ENCODE measurements at regions not wholly inside any gene's neighbourhood (a gene's known extent, or its start where the extent isn't known, plus 50 kb on each side); places are given as distances from the start of the nearest gene placed in this dataset.

- H3K27me3 Mint-ChIP-seq = no peaks in the 10 kb centered on the region
- H3K36me3 Mint-ChIP-seq = no peaks in the 10 kb centered on the region
- DNase-seq (ENCODE audit: low spot score in 2 of 2) (no peak), ATAC-seq (ENCODE audit: low read depth) (no peak)
- no peak overlapping the region for H3K4me3 Mint-ChIP-seq
- H3K9me3 Mint-ChIP-seq = peaks cover 3% of the 10 kb centered on the region
- H3K4me1 Mint-ChIP-seq = peaks cover 13% of the 10 kb centered on the region
- no peak overlapping the region for H3K27ac Mint-ChIP-seq
Observed at GRCh38 chr2:181356526-181357130, 100.6 kb upstream of the ITGA4 start.

GRCh38 chr2:181357979-181358378 lies 99.2 kb upstream of the ITGA4 start:
- no peaks in the 10 kb centered on the region for H3K27me3 Mint-ChIP-seq
- no peak overlapping the region for H3K4me3 Mint-ChIP-seq
- ATAC-seq (ENCODE audit: low read depth) (no peak), DNase-seq (ENCODE audit: low spot score in 2 of 2) (no peak)
- H3K9me3 Mint-ChIP-seq = no peaks in the 10 kb centered on the region
- no peak overlapping the region for H3K27ac Mint-ChIP-seq
- H3K36me3 Mint-ChIP-seq = no peaks in the 10 kb centered on the region
- H3K4me1 Mint-ChIP-seq = peaks cover 12% of the 10 kb centered on the region

DNA sequence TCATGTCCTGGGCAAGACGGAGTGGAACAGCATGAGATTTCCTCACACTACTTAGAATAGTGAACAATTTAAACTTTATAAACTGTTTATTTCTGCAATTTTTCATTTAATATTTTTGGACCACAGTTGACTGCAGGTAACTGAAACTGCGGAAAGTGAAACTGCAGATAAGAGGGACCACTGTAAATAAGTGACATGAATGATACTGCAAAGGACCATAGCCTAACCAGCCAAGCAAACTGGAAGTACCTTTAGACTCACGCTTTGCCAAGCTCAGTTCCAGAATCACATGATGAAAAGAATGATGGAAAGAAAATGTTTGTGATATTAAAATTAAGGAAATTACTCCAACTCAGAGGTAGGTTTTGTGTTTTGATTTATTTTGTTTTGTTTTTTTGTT lies 94.6 kb upstream of the ITGA4 start:
- Mint-ChIP-seq H3K36me3 (no peaks in the 10 kb centered on the region), H3K27ac (no peak overlapping the region), H3K4me3 (no peak overlapping the region), H3K9me3 (no peaks in the 10 kb centered on the region), H3K4me1 (peaks cover 10% of the 10 kb centered on the region), H3K27me3 (no peaks in the 10 kb centered on the region)
- no peak for DNase-seq (ENCODE audit: low spot score in 2 of 2)
- no peak for ATAC-seq (ENCODE audit: low read depth)

DNA sequence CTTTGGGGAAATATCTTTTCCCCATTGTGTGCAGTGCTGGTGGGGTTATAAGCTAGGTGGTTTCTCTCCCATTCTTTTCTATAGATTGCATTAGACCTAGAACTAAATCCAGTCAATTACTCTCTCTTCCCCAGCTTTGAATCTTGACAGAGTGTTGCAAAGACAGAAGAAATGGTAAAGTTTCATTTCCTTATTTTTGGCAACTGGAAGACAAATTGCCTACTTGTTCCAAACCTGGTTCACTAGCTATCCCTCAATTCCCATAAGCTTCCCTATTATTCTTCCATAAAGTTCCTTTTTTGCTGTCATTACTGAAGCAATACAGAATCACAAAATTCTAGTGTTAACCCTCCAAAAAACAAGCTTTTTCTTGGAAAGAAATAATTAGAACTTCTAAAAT lies 94.0 kb upstream of the ITGA4 start:
- no peaks in the 10 kb centered on the region for H3K27me3 Mint-ChIP-seq
- no peaks in the 10 kb centered on the region for H3K36me3 Mint-ChIP-seq
- DNase-seq (ENCODE audit: low spot score in 2 of 2) = no peak
- H3K4me1 Mint-ChIP-seq = peaks cover 10% of the 10 kb centered on the region
- no peaks in the 10 kb centered on the region for H3K9me3 Mint-ChIP-seq
- peak; percentile 49 for ATAC-seq (ENCODE audit: low read depth)
- no peak overlapping the region for H3K27ac Mint-ChIP-seq
- no peak overlapping the region for H3K4me3 Mint-ChIP-seq

DNA sequence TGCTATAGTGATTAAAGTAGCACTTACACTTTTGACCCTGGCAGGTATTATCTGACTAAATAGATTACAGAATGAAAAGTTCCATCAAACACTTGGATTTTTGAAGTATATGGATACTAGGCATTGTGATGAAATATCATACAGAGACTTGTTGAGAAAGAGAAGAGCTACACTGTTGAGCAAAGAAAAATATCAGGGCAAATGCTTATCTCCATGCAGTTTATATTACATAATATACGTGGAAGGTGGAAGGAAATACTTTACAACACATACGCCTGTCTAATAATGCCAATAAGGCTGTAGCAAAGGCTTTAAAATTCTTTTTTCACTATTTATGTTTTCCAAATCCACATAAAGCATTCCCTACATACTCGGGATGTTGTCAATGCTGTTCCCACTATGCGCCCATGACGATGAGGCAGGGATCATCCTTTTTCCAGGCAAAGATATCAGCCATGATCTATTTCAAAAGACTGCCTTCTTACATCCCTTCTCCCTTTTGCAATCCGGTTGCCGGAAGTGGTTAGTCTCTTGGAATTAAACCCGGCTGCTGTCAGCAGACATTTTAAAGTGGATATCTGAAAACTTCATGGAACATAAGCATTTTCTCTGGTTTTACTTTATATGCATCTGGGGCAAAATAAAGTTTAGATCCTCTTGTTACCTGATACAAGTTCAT lies 92.6 kb upstream of the ITGA4 start:
- Mint-ChIP-seq H3K36me3 (no peaks in the 10 kb centered on the region), H3K27me3 (no peaks in the 10 kb centered on the region), H3K9me3 (no peaks in the 10 kb centered on the region), H3K4me1 (peaks cover 10% of the 10 kb centered on the region), H3K27ac (no peak overlapping the region), H3K4me3 (no peak overlapping the region)
- DNase-seq (ENCODE audit: low spot score in 2 of 2) (no peak), ATAC-seq (ENCODE audit: low read depth) (no peak)

DNA sequence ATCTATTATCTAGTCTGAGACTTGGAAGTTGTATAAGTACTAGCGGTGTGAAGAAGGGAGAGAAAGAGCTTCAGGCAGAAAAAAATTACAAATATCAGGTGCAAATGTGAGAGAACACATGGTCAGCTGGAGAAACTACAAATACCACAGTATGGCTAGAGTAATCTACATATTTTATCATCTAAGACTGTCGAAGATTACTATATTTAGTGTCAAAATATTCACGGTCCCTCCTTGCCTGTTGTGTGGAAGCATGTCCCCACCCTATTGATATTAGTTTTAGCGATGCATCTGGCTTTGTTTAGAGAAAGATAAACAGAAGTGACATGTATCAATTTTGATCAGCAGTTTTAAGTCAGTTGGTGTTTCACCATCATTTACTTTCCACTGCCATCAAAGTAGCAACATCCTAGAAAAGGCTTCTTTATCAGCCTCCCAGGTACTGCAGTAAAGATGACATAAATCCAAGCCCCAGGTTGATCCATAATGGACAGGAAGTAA lies 90.5 kb upstream of the ITGA4 start:
- Mint-ChIP-seq H3K4me3 (no peak overlapping the region), H3K9me3 (no peaks in the 10 kb centered on the region), H3K27ac (no peak overlapping the region), H3K4me1 (peaks cover 16% of the 10 kb centered on the region), H3K27me3 (no peaks in the 10 kb centered on the region), H3K36me3 (no peaks in the 10 kb centered on the region)
- DNase-seq (ENCODE audit: low spot score in 2 of 2) = no peak
- ATAC-seq (ENCODE audit: low read depth) = no peak

DNA sequence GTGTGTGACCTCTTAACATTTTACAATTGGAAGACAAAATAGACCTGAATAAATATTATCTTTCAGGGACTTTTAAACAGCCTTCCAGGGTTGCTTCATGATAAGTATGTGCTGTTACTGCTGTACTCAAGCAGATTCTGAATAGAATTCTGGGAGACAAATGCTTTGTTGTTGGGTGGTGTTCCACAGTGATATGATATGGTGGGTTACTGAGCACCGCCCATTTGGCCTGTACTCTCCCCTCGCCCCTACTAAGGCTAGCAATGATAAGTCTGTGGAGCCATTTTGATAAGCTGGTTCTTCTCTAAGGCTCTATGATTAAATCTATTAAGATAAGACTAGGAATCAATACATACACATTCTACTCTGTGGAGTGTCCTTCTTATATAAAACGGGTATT lies 89.8 kb upstream of the ITGA4 start:
- H3K36me3 Mint-ChIP-seq = no peaks in the 10 kb centered on the region
- H3K4me1 Mint-ChIP-seq = peaks cover 19% of the 10 kb centered on the region
- no peaks in the 10 kb centered on the region for H3K27me3 Mint-ChIP-seq
- H3K9me3 Mint-ChIP-seq = no peaks in the 10 kb centered on the region
- ATAC-seq (ENCODE audit: low read depth) (no peak), DNase-seq (ENCODE audit: low spot score in 2 of 2) (no peak)
- H3K27ac Mint-ChIP-seq = no peak overlapping the region
- no peak overlapping the region for H3K4me3 Mint-ChIP-seq

- no peaks in the 10 kb centered on the region for H3K9me3 Mint-ChIP-seq
- H3K36me3 Mint-ChIP-seq = no peaks in the 10 kb centered on the region
- H3K27me3 Mint-ChIP-seq = no peaks in the 10 kb centered on the region
- H3K27ac Mint-ChIP-seq = no peak overlapping the region
- DNase-seq (ENCODE audit: low spot score in 2 of 2) (no peak), ATAC-seq (ENCODE audit: low read depth) (no peak)
- no peak overlapping the region for H3K4me3 Mint-ChIP-seq
- H3K4me1 Mint-ChIP-seq = peaks cover 22% of the 10 kb centered on the region
Observed at GRCh38 chr2:181367906-181368435, 89.2 kb upstream of the ITGA4 start.

GRCh38 chr2:181370126-181370525 lies 87.1 kb upstream of the ITGA4 start:
- no peaks in the 10 kb centered on the region for H3K9me3 Mint-ChIP-seq
- no peaks in the 10 kb centered on the region for H3K36me3 Mint-ChIP-seq
- H3K4me3 Mint-ChIP-seq = no peak overlapping the region
- H3K27ac Mint-ChIP-seq = no peak overlapping the region
- peaks cover 23% of the 10 kb centered on the region for H3K4me1 Mint-ChIP-seq
- DNase-seq (ENCODE audit: low spot score in 2 of 2) (no peak), ATAC-seq (ENCODE audit: low read depth) (no peak)
- no peaks in the 10 kb centered on the region for H3K27me3 Mint-ChIP-seq

DNA sequence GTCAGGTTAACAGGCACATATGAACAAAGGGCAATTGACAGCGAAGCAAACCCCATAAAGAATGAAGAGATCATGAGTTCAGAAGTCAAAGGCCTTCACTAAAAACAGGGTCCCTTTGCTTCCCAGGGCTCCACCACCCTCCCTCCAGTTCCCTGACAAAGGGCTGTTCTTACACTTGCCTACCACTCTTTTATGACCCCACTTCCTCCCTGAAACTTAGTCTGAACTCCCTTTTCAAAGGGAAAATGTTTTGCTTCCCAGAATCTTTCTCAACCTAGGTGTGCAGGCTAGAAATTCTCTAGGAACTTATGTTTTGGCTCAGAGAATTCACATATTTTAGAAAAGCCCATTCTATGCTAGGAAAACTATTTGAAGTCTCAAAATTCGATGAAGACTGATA lies 86.0 kb upstream of the ITGA4 start:
- peaks cover 30% of the 10 kb centered on the region for H3K4me1 Mint-ChIP-seq
- no peaks in the 10 kb centered on the region for H3K36me3 Mint-ChIP-seq
- H3K9me3 Mint-ChIP-seq = no peaks in the 10 kb centered on the region
- no peak for ATAC-seq (ENCODE audit: low read depth)
- DNase-seq (ENCODE audit: low spot score in 2 of 2) = no peak
- H3K27me3 Mint-ChIP-seq = no peaks in the 10 kb centered on the region
- H3K27ac Mint-ChIP-seq = peak overlapping the region; percentile 74
- no peak overlapping the region for H3K4me3 Mint-ChIP-seq

DNA sequence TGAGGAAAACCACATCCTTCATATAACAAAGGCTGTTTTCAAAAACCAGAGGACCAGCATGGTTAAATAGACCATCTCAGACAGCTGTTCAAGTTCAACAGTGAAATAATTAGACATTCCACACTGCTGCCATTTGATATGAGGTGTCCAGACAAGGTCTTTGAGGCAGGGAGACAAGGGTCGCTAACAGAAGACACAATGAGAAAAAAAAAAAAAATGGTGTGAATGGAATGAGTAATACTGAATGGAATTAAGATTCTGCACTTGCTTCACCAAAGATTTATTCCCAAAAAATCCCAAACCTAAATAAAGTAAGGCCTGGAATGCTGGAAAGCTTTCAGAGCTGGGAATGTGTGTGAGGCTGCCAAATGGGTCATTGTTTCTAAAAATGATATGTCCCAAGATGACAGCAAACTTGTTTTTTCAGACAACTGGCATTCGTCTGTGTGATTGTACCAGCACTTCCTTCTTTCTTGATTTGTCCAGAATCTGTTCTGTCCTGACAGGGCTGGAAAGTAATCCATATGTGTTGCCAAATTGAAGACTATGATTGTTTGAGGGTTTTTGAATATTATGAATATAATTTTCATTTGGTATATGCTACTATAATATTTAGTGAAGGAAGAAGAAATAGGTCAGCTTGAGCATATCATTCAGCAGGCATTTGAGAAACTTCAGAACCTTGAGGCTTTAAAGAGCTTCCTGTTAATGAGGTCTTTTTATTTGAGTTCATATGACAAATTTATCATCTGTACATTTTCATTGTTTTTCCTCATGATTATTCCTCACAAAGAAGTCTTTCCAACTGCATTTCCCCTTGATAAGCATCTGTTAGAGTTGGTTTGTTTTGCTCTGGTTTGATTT lies 85.2 kb upstream of the ITGA4 start:
- peaks cover 36% of the 10 kb centered on the region for H3K4me1 Mint-ChIP-seq
- ATAC-seq (ENCODE audit: low read depth) (no peak), DNase-seq (ENCODE audit: low spot score in 2 of 2) (no peak)
- no peak overlapping the region for H3K4me3 Mint-ChIP-seq
- no peaks in the 10 kb centered on the region for H3K36me3 Mint-ChIP-seq
- no peaks in the 10 kb centered on the region for H3K27me3 Mint-ChIP-seq
- H3K9me3 Mint-ChIP-seq = no peaks in the 10 kb centered on the region
- H3K27ac Mint-ChIP-seq = peak overlapping the region; percentile 17

GRCh38 chr2:181372646-181373040 lies 84.5 kb upstream of the ITGA4 start:
- Mint-ChIP-seq H3K27me3 (no peaks in the 10 kb centered on the region), H3K27ac (peak overlapping the region; percentile 17), H3K4me3 (no peak overlapping the region), H3K4me1 (peaks cover 36% of the 10 kb centered on the region), H3K36me3 (no peaks in the 10 kb centered on the region), H3K9me3 (no peaks in the 10 kb centered on the region)
- no peak for ATAC-seq (ENCODE audit: low read depth)
- DNase-seq (ENCODE audit: low spot score in 2 of 2) = no peak

- peak overlapping the region; percentile 0 for H3K4me3 Mint-ChIP-seq
- no peaks in the 10 kb centered on the region for H3K27me3 Mint-ChIP-seq
- H3K27ac Mint-ChIP-seq = peak overlapping the region; percentile 41
- ATAC-seq (ENCODE audit: low read depth) (peak; percentile 84), DNase-seq (ENCODE audit: low spot score in 2 of 2) (no peak)
- no peaks in the 10 kb centered on the region for H3K36me3 Mint-ChIP-seq
- no peaks in the 10 kb centered on the region for H3K9me3 Mint-ChIP-seq
- peaks cover 38% of the 10 kb centered on the region for H3K4me1 Mint-ChIP-seq
Observed at GRCh38 chr2:181374781-181375675, 82.2 kb upstream of the ITGA4 start.

All from memory B cell (primary cell).